ENCODE measurements at regions not wholly inside any gene's neighbourhood (a gene's known extent, or its start where the extent isn't known, plus 50 kb on each side); places are given as distances from the start of the nearest gene placed in this dataset.

- TF ChIP-seq CTCF (IDR thresholded peaks at IDR 0.05) (no peak), EZH2 (IDR thresholded peaks at IDR 0.05) (no peak), EZH2phosphoT487 (IDR thresholded peaks at IDR 0.05) (no peak)
Measured at GRCh38 chr6:141208101-141208500, 924.6 kb upstream of the GJE1 start.
